Mesendoderm (in vitro differentiated cells): ENCODE measurements at regions not wholly inside any gene's neighbourhood (a gene's known extent, or its start where the extent isn't known, plus 50 kb on each side); places are given as distances from the start of the nearest gene placed in this dataset.

Experiments used
- DNase-seq: peaks from one replicate; pipeline ENCODE4 v3.0.0; 2013
- H2AK5ac ChIP-seq: 2 replicates; pipeline ENCODE4 v1.6.1; 2013; ENCODE audit warnings: low read length, inconsistent platforms
- H2BK120ac ChIP-seq: 2 replicates; pipeline ENCODE4 v1.6.1; 2013; ENCODE audit warnings: low read depth, mild to moderate bottlenecking, low read length, moderate library complexity, mixed read lengths
- H2BK15ac ChIP-seq: replicated peaks from 2 replicates; pipeline ENCODE4 v1.6.1; 2013; ENCODE audit warnings: low read depth, mild to moderate bottlenecking, moderate library complexity
- H2BK5ac ChIP-seq: 2 replicates; pipeline ENCODE4 v1.6.1; 2013; ENCODE audit warnings: low read length, inconsistent platforms
- H3K18ac ChIP-seq: 2 replicates; pipeline ENCODE4 v1.6.1; 2013; ENCODE audit warnings: mild to moderate bottlenecking, low read length, mixed read lengths
- H3K23ac ChIP-seq: one replicate; pipeline ENCODE4 v1.6.1; 2013; ENCODE audit warnings: low read length
- H3K27ac ChIP-seq: 2 replicates; pipeline ENCODE4 v1.5.1; 2013; ENCODE audit warnings: low read depth, mild to moderate bottlenecking, inconsistent platforms, low read length, moderate library complexity
- H3K27me3 ChIP-seq: 2 replicates; pipeline ENCODE4 v1.6.1; 2013; ENCODE audit warnings: low read length, control low read depth, mild to moderate bottlenecking, inconsistent platforms; ENCODE audit not compliant: insufficient read depth, poor library complexity
- H3K36me3 ChIP-seq: 2 replicates; pipeline ENCODE4 v1.6.1; 2013; ENCODE audit warnings: low read length, inconsistent platforms; ENCODE audit not compliant: control insufficient read depth, insufficient read depth
- H3K4ac ChIP-seq: one replicate; pipeline ENCODE4 v1.6.1; 2013; ENCODE audit warnings: low read depth, mild to moderate bottlenecking, low read length, moderate library complexity
- H3K4me1 ChIP-seq: 2 replicates; pipeline ENCODE4 v1.6.1; 2013; ENCODE audit warnings: low read depth, low read length, inconsistent platforms; ENCODE audit not compliant: control insufficient read depth
- H3K4me2 ChIP-seq: 2 replicates; pipeline ENCODE4 v1.6.1; 2013; ENCODE audit warnings: low read length
- H3K4me3 ChIP-seq: 2 replicates; pipeline ENCODE4 v1.5.1; 2013; ENCODE audit warnings: mild to moderate bottlenecking, low read length
- H3K56ac ChIP-seq: one replicate; pipeline ENCODE4 v1.6.1; 2013; ENCODE audit warnings: low read length
- H3K79me1 ChIP-seq: 2 replicates; pipeline ENCODE4 v1.6.1; 2013; ENCODE audit warnings: low read length, inconsistent platforms
- H3K79me2 ChIP-seq: 2 replicates; pipeline ENCODE4 v1.6.1; 2013; ENCODE audit warnings: mild to moderate bottlenecking, low read length; ENCODE audit not compliant: control insufficient read depth, insufficient read depth
- H3K9ac ChIP-seq: 2 replicates; pipeline ENCODE4 v1.6.1; 2013; ENCODE audit warnings: low read length, inconsistent platforms
- H4K5ac ChIP-seq: one replicate; pipeline ENCODE4 v1.6.1; 2013; ENCODE audit warnings: low read length
- H4K8ac ChIP-seq: one replicate; pipeline ENCODE4 v1.6.1; 2013; ENCODE audit warnings: low read depth, mild to moderate bottlenecking, control low read depth, low read length, moderate library complexity
- WGBS: extraction: QIAGEN DNeasy Blood & Tissue Kit; methylation state at CpG from one replicate; pipeline ENCODE4 v1.1.7; 2013; ENCODE audit warnings: low lambda C conversion rate, missing lambda C conversion rate; ENCODE audit not compliant: insufficient coverage; ENCODE audit errors: extremely low coverage; 5-methylcytosine and 5-hydroxymethylcytosine counted together

- Histone ChIP-seq H4K5ac (no peak overlapping the region), H3K4ac (no peak overlapping the region), H3K56ac (no peak overlapping the region), H3K18ac (no peak overlapping the region), H3K27ac (no peak overlapping the region), H3K27me3 (no peaks in the 10 kb centered on the region), H2BK15ac (no peak overlapping the region), H2AK5ac (no peak overlapping the region), H2BK120ac (no peak overlapping the region), H3K4me1 (no peaks in the 10 kb centered on the region), H3K36me3 (no peaks in the 10 kb centered on the region), H3K9ac (no peak overlapping the region), H3K4me3 (no peak overlapping the region), H4K8ac (no peak overlapping the region), H2BK5ac (no peak overlapping the region), H3K79me1 (no peaks in the 10 kb centered on the region), H3K4me2 (no peak overlapping the region), H3K23ac (no peak overlapping the region), H3K79me2 (no peaks in the 10 kb centered on the region)
- WGBS, result no CpG with 5 or more reads among the region's 2 CpGs
- no peak for DNase-seq
These were observed 282.5 kb upstream of the KYNU start for GRCh38 chr2:142594935-142595334.

- no peaks in the 10 kb centered on the region for H3K27me3 ChIP-seq
- H3K4me3 ChIP-seq, result no peak overlapping the region
- DNase-seq, result no peak
- H3K79me1 ChIP-seq, result no peaks in the 10 kb centered on the region
- no peak overlapping the region for H3K56ac ChIP-seq
- no peak overlapping the region for H4K8ac ChIP-seq
- H3K4me2 ChIP-seq, result no peak overlapping the region
- no peak overlapping the region for H2AK5ac ChIP-seq
- no peak overlapping the region for H2BK15ac ChIP-seq
- no peak overlapping the region for H3K9ac ChIP-seq
- no peaks in the 10 kb centered on the region for H3K79me2 ChIP-seq
- H3K23ac ChIP-seq, result no peak overlapping the region
- no peak overlapping the region for H4K5ac ChIP-seq
- no peak overlapping the region for H2BK120ac ChIP-seq
- H2BK5ac ChIP-seq, result no peak overlapping the region
- no peaks in the 10 kb centered on the region for H3K4me1 ChIP-seq
- no peak overlapping the region for H3K4ac ChIP-seq
- no peaks in the 10 kb centered on the region for H3K36me3 ChIP-seq
- no peak overlapping the region for H3K18ac ChIP-seq
- H3K27ac ChIP-seq, result no peak overlapping the region
- WGBS, result no CpG with 5 or more reads among the region's 3 CpGs
These were observed 285.3 kb upstream of the KYNU start for GRCh38 chr2:142592171-142592570.

GRCh38 chr2:142591420-142591819 lies 286.0 kb upstream of the KYNU start:
- H3K23ac ChIP-seq, result no peak overlapping the region
- no peaks in the 10 kb centered on the region for H3K36me3 ChIP-seq
- no peak overlapping the region for H2BK15ac ChIP-seq
- H3K4me2 ChIP-seq, result no peak overlapping the region
- H3K79me1 ChIP-seq, result no peaks in the 10 kb centered on the region
- H3K9ac ChIP-seq, result no peak overlapping the region
- DNase-seq, result no peak
- H4K8ac ChIP-seq, result no peak overlapping the region
- no peak overlapping the region for H3K18ac ChIP-seq
- no peaks in the 10 kb centered on the region for H3K4me1 ChIP-seq
- H3K27ac ChIP-seq, result no peak overlapping the region
- no peak overlapping the region for H2BK5ac ChIP-seq
- no peaks in the 10 kb centered on the region for H3K27me3 ChIP-seq
- no CpG with 5 or more reads among the region's 2 CpGs for WGBS
- no peaks in the 10 kb centered on the region for H3K79me2 ChIP-seq
- no peak overlapping the region for H4K5ac ChIP-seq
- no peak overlapping the region for H3K56ac ChIP-seq
- H3K4ac ChIP-seq, result no peak overlapping the region
- no peak overlapping the region for H2BK120ac ChIP-seq
- no peak overlapping the region for H2AK5ac ChIP-seq
- no peak overlapping the region for H3K4me3 ChIP-seq

DNA sequence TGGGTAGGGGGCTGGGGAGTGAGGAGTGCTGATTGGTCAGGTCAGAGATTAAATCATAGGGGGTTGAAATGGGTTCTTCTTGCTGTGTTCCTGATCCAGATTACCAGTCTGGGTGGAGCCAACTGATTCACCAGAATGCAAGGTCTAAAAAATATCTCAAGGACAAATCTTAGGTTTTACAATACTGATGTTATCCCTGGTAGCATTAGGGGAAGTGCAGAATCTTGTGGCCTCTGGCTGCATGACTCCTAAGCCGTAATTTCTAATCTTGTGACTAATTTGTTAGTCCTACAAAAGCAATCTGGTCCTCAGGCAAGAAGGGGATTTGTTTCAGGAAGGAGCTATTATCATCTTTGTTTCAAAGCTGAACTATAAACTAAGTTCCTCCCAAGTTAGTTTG lies 289.2 kb upstream of the KYNU start:
- Histone ChIP-seq H3K56ac (no peak overlapping the region), H3K4me2 (no peak overlapping the region), H3K79me1 (no peaks in the 10 kb centered on the region), H4K8ac (no peak overlapping the region), H3K4me1 (no peaks in the 10 kb centered on the region), H3K36me3 (no peaks in the 10 kb centered on the region), H3K27me3 (no peaks in the 10 kb centered on the region), H2BK15ac (no peak overlapping the region), H3K18ac (no peak overlapping the region), H2AK5ac (no peak overlapping the region), H4K5ac (no peak overlapping the region), H3K23ac (no peak overlapping the region), H3K79me2 (no peaks in the 10 kb centered on the region), H2BK120ac (no peak overlapping the region), H3K4me3 (no peak overlapping the region), H3K9ac (no peak overlapping the region), H3K27ac (no peak overlapping the region), H2BK5ac (no peak overlapping the region), H3K4ac (no peak overlapping the region)
- no peak for DNase-seq
- WGBS, result no CpG with 5 or more reads among the region's 1 CpG

GRCh38 chr2:142586693-142587580 lies 290.5 kb upstream of the KYNU start:
- H2BK15ac ChIP-seq, result no peak overlapping the region
- no peak overlapping the region for H2AK5ac ChIP-seq
- no peak overlapping the region for H3K27ac ChIP-seq
- DNase-seq, result no peak
- no peak overlapping the region for H2BK5ac ChIP-seq
- no peaks in the 10 kb centered on the region for H3K79me1 ChIP-seq
- H3K4ac ChIP-seq, result no peak overlapping the region
- no peak overlapping the region for H2BK120ac ChIP-seq
- H3K23ac ChIP-seq, result no peak overlapping the region
- no peaks in the 10 kb centered on the region for H3K79me2 ChIP-seq
- H3K36me3 ChIP-seq, result no peaks in the 10 kb centered on the region
- no CpG with 5 or more reads among the region's 5 CpGs for WGBS
- H3K4me3 ChIP-seq, result no peak overlapping the region
- H3K18ac ChIP-seq, result no peak overlapping the region
- H3K4me2 ChIP-seq, result no peak overlapping the region
- no peak overlapping the region for H4K8ac ChIP-seq
- no peak overlapping the region for H4K5ac ChIP-seq
- no peaks in the 10 kb centered on the region for H3K27me3 ChIP-seq
- H3K4me1 ChIP-seq, result no peaks in the 10 kb centered on the region
- H3K9ac ChIP-seq, result no peak overlapping the region
- no peak overlapping the region for H3K56ac ChIP-seq

DNA sequence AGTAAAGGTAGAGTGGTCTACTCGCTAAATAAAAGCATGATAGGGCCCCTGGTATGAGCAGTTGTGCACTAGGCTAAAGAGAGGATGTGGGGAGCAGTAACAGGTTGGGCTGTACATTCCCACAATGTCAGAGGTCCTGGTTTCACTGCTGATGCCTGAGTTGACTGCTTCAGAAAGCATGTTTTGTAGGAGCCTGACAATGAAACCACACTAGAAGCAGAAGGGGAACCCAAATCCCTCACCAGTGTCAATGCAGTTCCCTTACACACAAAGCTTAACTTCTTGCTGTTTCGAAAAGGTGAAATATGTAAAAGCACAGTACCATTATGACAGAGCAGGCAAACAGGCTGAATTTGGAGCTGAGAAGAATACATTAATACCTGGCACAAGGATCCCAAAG lies 291.7 kb upstream of the KYNU start:
- no peak overlapping the region for H3K9ac ChIP-seq
- DNase-seq, result no peak
- no peaks in the 10 kb centered on the region for H3K27me3 ChIP-seq
- no peak overlapping the region for H3K4me3 ChIP-seq
- H3K4me1 ChIP-seq, result no peaks in the 10 kb centered on the region
- H2BK120ac ChIP-seq, result no peak overlapping the region
- H4K8ac ChIP-seq, result no peak overlapping the region
- H3K56ac ChIP-seq, result no peak overlapping the region
- H2BK5ac ChIP-seq, result no peak overlapping the region
- no peak overlapping the region for H3K23ac ChIP-seq
- WGBS, result no CpG with 5 or more reads among the region's 2 CpGs
- H3K4me2 ChIP-seq, result no peak overlapping the region
- H4K5ac ChIP-seq, result no peak overlapping the region
- no peak overlapping the region for H2AK5ac ChIP-seq
- H3K79me2 ChIP-seq, result no peaks in the 10 kb centered on the region
- no peak overlapping the region for H3K18ac ChIP-seq
- no peaks in the 10 kb centered on the region for H3K36me3 ChIP-seq
- no peak overlapping the region for H3K4ac ChIP-seq
- H3K79me1 ChIP-seq, result no peaks in the 10 kb centered on the region
- no peak overlapping the region for H3K27ac ChIP-seq
- no peak overlapping the region for H2BK15ac ChIP-seq
